ENCODE measurements at regions not wholly inside any gene's neighbourhood (a gene's known extent, or its start where the extent isn't known, plus 50 kb on each side); places are given as distances from the start of the nearest gene placed in this dataset.

GRCh38 chr4:31538877-31539276 is 818.7 kb downstream of the PCDH7 start:
- Histone ChIP-seq H4K20me1 (ENCODE audit: insufficient read depth, low read length) (no peaks in the 10 kb centered on the region), H3K36me3 (ENCODE audit: insufficient read depth, low read length) (no peaks in the 10 kb centered on the region), H3K9me3 (ENCODE audit: low read length) (no peaks in the 10 kb centered on the region), H3K4me1 (ENCODE audit: insufficient read depth, low read length, poor library complexity, severe bottlenecking) (no peaks in the 10 kb centered on the region), H3K9me2 (ENCODE audit: insufficient read depth, low read length) (no peaks in the 10 kb centered on the region), H3K79me2 (ENCODE audit: insufficient read depth, low read depth, low read length) (no peaks in the 10 kb centered on the region), H3K27ac (ENCODE audit: low read depth, low read length, poor library complexity, severe bottlenecking) (no peak overlapping the region), H3K4me2 (ENCODE audit: low read length) (no peak overlapping the region), H3K4me3 (ENCODE audit: low read depth, low read length, poor library complexity, severe bottlenecking) (no peak overlapping the region), H2AFZ (ENCODE audit: low read length) (no peak overlapping the region)
- intact Hi-C loops (cut with micrococcal nuclease; ENCODE audit: unreplicated experiment): no loop called here
- ChIA-PET POLR2A (no interaction called here), CTCF (ENCODE audit: unreplicated experiment) (no interaction called here)
- no peak for TF ChIP-seq CTCF (conservative IDR thresholded peaks at IDR 0.05; ENCODE audit: low read length)
- TF ChIP-seq EZH2phosphoT487 (IDR thresholded peaks at IDR 0.05; ENCODE audit: borderline replicate concordance, low read depth, low read length): no peak
- no TSS peak for BruUV-seq (replicated peaks)
- no peak for DNase-seq (ENCODE audit: low spot score)

GRCh38 chr4:31539284-31540069 is 819.3 kb downstream of the PCDH7 start:
- DNase-seq (ENCODE audit: low spot score): no peak
- BruUV-seq (replicated peaks): no TSS peak
- Histone ChIP-seq H3K9me3 (ENCODE audit: low read length) (no peaks in the 10 kb centered on the region), H3K27ac (ENCODE audit: low read depth, low read length, poor library complexity, severe bottlenecking) (no peak overlapping the region), H3K9me2 (ENCODE audit: insufficient read depth, low read length) (no peaks in the 10 kb centered on the region), H3K4me1 (ENCODE audit: insufficient read depth, low read length, poor library complexity, severe bottlenecking) (no peaks in the 10 kb centered on the region), H4K20me1 (ENCODE audit: insufficient read depth, low read length) (no peaks in the 10 kb centered on the region), H3K36me3 (ENCODE audit: insufficient read depth, low read length) (no peaks in the 10 kb centered on the region), H3K79me2 (ENCODE audit: insufficient read depth, low read depth, low read length) (no peaks in the 10 kb centered on the region), H3K4me2 (ENCODE audit: low read length) (no peak overlapping the region), H3K4me3 (ENCODE audit: low read depth, low read length, poor library complexity, severe bottlenecking) (no peak overlapping the region), H2AFZ (ENCODE audit: low read length) (no peak overlapping the region)
- TF ChIP-seq CTCF (conservative IDR thresholded peaks at IDR 0.05; ENCODE audit: low read length): no peak
- TF ChIP-seq EZH2phosphoT487 (IDR thresholded peaks at IDR 0.05; ENCODE audit: borderline replicate concordance, low read depth, low read length): no peak
- intact Hi-C loops (cut with micrococcal nuclease; ENCODE audit: unreplicated experiment): no loop called here
- POLR2A ChIA-PET: no interaction called here
- CTCF ChIA-PET (ENCODE audit: unreplicated experiment): no interaction called here

- intact Hi-C loops (cut with micrococcal nuclease; ENCODE audit: unreplicated experiment): no loop called here
- Histone ChIP-seq H3K4me3 (ENCODE audit: low read depth, low read length, poor library complexity, severe bottlenecking) (no peak overlapping the region), H3K9me3 (ENCODE audit: low read length) (no peaks in the 10 kb centered on the region), H3K79me2 (ENCODE audit: insufficient read depth, low read depth, low read length) (no peaks in the 10 kb centered on the region), H3K4me2 (ENCODE audit: low read length) (no peak overlapping the region), H3K4me1 (ENCODE audit: insufficient read depth, low read length, poor library complexity, severe bottlenecking) (no peaks in the 10 kb centered on the region), H2AFZ (ENCODE audit: low read length) (no peak overlapping the region), H3K9me2 (ENCODE audit: insufficient read depth, low read length) (no peaks in the 10 kb centered on the region), H4K20me1 (ENCODE audit: insufficient read depth, low read length) (no peaks in the 10 kb centered on the region), H3K27ac (ENCODE audit: low read depth, low read length, poor library complexity, severe bottlenecking) (no peak overlapping the region), H3K36me3 (ENCODE audit: insufficient read depth, low read length) (no peaks in the 10 kb centered on the region)
- TF ChIP-seq CTCF (conservative IDR thresholded peaks at IDR 0.05; ENCODE audit: low read length): no peak
- TF ChIP-seq EZH2phosphoT487 (IDR thresholded peaks at IDR 0.05; ENCODE audit: borderline replicate concordance, low read depth, low read length): no peak
- DNase-seq (ENCODE audit: low spot score): no peak
- POLR2A ChIA-PET: interaction anchor here (0.6 kb wide), 1 partner anchor 106 kb away, joined by 3 read pairs; no protein-coding TSS in a partner anchor
- CTCF ChIA-PET (ENCODE audit: unreplicated experiment): no interaction called here
- BruUV-seq (replicated peaks): no TSS peak
Measured at GRCh38 chr4:31545330-31545729, 825.2 kb downstream of the PCDH7 start.
